ENCODE measurements at regions not wholly inside any gene's neighbourhood (a gene's known extent, or its start where the extent isn't known, plus 50 kb on each side); places are given as distances from the start of the nearest gene placed in this dataset.

DNA sequence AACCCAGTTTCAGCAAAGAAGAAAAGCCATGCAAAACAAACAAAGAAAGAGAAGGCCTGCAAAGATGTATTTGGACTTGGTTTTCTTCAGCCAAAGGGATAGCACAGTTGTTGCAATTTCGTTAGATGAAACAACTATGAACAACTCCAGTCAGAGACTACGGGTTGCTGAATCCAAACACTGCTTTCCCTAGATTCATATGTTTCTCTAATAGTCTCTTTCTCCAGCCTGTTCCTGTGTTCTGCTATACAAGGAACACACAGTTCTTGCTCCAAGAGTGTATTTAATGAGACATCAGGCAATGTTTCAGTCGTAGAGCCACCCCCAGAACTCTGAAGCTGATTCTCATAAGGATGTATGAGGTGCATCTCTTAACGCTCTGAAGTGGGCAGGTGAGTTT, 162.5 kb upstream of the TBL1X start:
- POLR2A ChIA-PET = no interaction called here
- no peak for DNase-seq (ENCODE audit: extremely low spot score)
- CTCF ChIA-PET = no interaction called here
- TF ChIP-seq CTCF (IDR thresholded peaks at IDR 0.05; ENCODE audit: control extremely low read depth, extremely low read depth, low read depth, missing control alignments) = no peak

DNA sequence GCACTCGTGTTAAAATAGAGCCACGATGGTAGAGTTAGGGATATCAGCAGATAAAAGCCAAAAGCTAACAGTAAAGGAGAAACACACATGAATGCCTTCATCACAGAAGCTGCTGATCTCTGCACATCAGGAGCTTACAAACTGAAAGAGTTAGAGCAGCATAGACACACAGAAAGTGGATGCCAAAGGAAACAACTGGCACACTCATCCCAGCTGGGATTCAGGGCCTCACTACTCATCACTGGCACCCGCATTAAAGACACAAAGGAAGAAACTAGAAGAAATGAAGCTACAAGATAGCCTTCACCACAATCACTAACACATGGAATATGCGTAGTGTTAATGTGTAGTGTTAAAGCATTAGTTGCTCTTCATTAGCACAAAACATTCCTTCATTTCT, 156.4 kb upstream of the TBL1X start:
- ChIA-PET POLR2A (no interaction called here), CTCF (no interaction called here)
- TF ChIP-seq CTCF (IDR thresholded peaks at IDR 0.05; ENCODE audit: control extremely low read depth, extremely low read depth, low read depth, missing control alignments) = no peak
- no peak for DNase-seq (ENCODE audit: extremely low spot score)

GRCh38 chrX:9310616-9311015, 154.2 kb upstream of the TBL1X start:
- no peak for DNase-seq (ENCODE audit: extremely low spot score)
- TF ChIP-seq CTCF (IDR thresholded peaks at IDR 0.05; ENCODE audit: control extremely low read depth, extremely low read depth, low read depth, missing control alignments) = no peak
- ChIA-PET POLR2A (no interaction called here), CTCF (interaction anchor here (1.6 kb wide), 1 partner anchor 31 kb away, joined by 3 read pairs; no protein-coding TSS in a partner anchor)

DNA sequence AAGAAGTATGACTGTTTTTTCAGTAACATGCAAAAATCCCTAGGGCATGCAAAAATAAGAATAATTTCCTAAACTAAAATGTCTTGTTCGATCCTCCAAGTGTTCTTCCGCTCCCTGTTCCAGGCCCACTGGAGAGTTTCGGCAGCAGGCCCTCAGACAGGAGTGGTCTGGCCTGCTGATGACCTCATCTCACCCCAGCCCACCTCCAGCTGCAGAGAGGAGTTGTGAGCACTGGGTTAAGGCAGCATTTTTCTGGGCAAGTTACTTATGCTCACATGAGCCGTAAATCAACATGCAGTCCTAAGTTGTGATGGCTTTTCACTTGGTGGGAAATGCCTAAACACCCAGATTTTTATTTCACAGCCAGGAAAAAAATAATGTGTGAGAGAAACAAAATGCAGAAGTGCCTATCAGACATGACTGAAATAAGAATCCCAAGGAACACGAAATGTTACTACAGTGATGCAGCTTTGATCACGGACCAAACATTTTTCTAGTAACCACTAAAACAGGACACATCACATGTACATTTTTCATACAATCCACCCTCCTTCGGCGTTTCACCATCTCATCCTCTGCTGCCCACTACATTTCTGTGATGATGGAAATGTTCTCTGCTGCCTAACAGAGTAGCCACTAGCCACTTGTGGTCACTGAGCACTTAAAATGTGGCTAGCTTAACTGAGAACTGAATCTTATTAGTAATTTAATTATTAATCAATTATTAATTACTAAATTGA, 153.3 kb upstream of the TBL1X start:
- POLR2A ChIA-PET = no interaction called here
- DNase-seq (ENCODE audit: extremely low spot score) = no peak
- CTCF ChIA-PET = interaction anchor here (1.6 kb wide), 1 partner anchor 32 kb away, joined by 3 read pairs; no protein-coding TSS in a partner anchor
- no peak for TF ChIP-seq CTCF (IDR thresholded peaks at IDR 0.05; ENCODE audit: control extremely low read depth, extremely low read depth, low read depth, missing control alignments)

GRCh38 chrX:9312922-9313867, 151.7 kb upstream of the TBL1X start:
- peak; percentile 43 for TF ChIP-seq CTCF (IDR thresholded peaks at IDR 0.05; ENCODE audit: control extremely low read depth, extremely low read depth, low read depth, missing control alignments)
- CTCF ChIA-PET = interaction anchor here (0.6 to 1.5 kb wide), 3 partner anchors 13 to 144 kb away, joined by 3 to 8 read pairs (median 3); no protein-coding TSS in a partner anchor
- POLR2A ChIA-PET = no interaction called here
- peak; percentile 23 for DNase-seq (ENCODE audit: extremely low spot score)

DNA sequence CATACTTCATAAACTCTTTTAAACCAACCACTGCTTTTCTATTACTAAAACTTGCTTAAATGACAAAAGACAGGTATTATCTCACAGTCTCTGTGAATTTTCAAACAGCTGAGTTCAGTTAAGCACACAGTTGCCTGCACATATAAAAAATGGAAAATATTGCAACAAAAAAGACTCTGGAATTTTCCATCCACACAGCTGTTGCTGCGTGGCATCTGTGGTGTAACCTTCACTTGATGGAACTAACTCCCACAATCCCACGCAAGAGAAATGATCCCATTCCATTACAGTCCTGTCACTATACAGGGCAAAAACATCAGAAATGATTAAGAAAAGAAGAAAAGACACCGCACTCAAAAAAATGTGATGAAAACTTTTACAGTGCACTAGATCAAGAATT, 149.8 kb upstream of the TBL1X start:
- DNase-seq (ENCODE audit: extremely low spot score) = no peak
- POLR2A ChIA-PET = no interaction called here
- no peak for TF ChIP-seq CTCF (IDR thresholded peaks at IDR 0.05; ENCODE audit: control extremely low read depth, extremely low read depth, low read depth, missing control alignments)
- CTCF ChIA-PET = no interaction called here

Data from GM10248 (cell line).